WTC11 (cell line): ENCODE measurements at regions not wholly inside any gene's neighbourhood (a gene's known extent, or its start where the extent isn't known, plus 50 kb on each side); places are given as distances from the start of the nearest gene placed in this dataset.

Experiments used
- CREB1 ChIP-seq: sonication (generic); formaldehyde crosslinking; IDR thresholded peaks from 2 replicates; pipeline ENCODE4 v1.8.0; 2023; ENCODE audit warnings: mild to moderate bottlenecking, missing genetic modification reagents
- CTCF ChIP-seq: fragments of 200-600 bp; IDR thresholded peaks from 2 replicates; pipeline ENCODE4 v1.8.0; 2022; ENCODE audit warnings: antibody characterized with exemption
- GABPB1 ChIP-seq: sonication (generic); formaldehyde crosslinking; IDR thresholded peaks from 2 replicates; pipeline ENCODE4 v1.8.1; 2023; ENCODE audit warnings: mild to moderate bottlenecking, missing genetic modification reagents
- HMGA2 ChIP-seq: fragments of 250-450 bp; sonication (Bioruptor Pico); IDR thresholded peaks from 2 replicates; pipeline ENCODE4 v1.4.0; 2021; ENCODE audit warnings: mild to moderate bottlenecking, moderate library complexity
- HMGXB4 ChIP-seq: sonication (generic); formaldehyde crosslinking; IDR thresholded peaks from 2 replicates; pipeline ENCODE4 v1.8.1; 2023; ENCODE audit warnings: mild to moderate bottlenecking, moderate library complexity, missing genetic modification reagents
- MAX ChIP-seq: sonication (generic); formaldehyde crosslinking; IDR thresholded peaks from 2 replicates; pipeline ENCODE4 v1.8.0; 2022; ENCODE audit warnings: mild to moderate bottlenecking, missing genetic modification reagents
- NR2C2 ChIP-seq: sonication (generic); formaldehyde crosslinking; IDR thresholded peaks from 2 replicates; pipeline ENCODE4 v1.8.0; 2022; ENCODE audit warnings: mild to moderate bottlenecking, missing genetic modification reagents
- SOX15 ChIP-seq: fragments of 250-450 bp; sonication (Bioruptor Pico); IDR thresholded peaks from 2 replicates; pipeline ENCODE4 v1.9.0; 2021; ENCODE audit warnings: mild to moderate bottlenecking
- STAT6 ChIP-seq: sonication (generic); formaldehyde crosslinking; conservative IDR thresholded peaks from 2 replicates; pipeline ENCODE4 v1.8.1; 2023; ENCODE audit warnings: mild to moderate bottlenecking, low read depth, missing genetic modification reagents, moderate library complexity
- ZNF671 ChIP-seq: fragments of 250-450 bp; sonication (Bioruptor Pico); IDR thresholded peaks from 2 replicates; pipeline ENCODE4 v1.8.0; 2021; ENCODE audit warnings: mild to moderate bottlenecking
- TF ChIP-seq, protein P1 (sequence below): fragments of 250-450 bp; sonication (Bioruptor Pico); IDR thresholded peaks from 2 replicates; pipeline ENCODE4 v1.9.0; 2021; ENCODE audit warnings: mild to moderate bottlenecking, borderline replicate concordance
- TF ChIP-seq, protein P2 (sequence below): sonication (generic); formaldehyde crosslinking; conservative IDR thresholded peaks from 2 replicates; pipeline ENCODE4 v1.8.1; 2022; ENCODE audit warnings: mild to moderate bottlenecking, missing genetic modification reagents
- TF ChIP-seq, protein P3 (sequence below): sonication (generic); formaldehyde crosslinking; IDR thresholded peaks from 2 replicates; pipeline ENCODE4 v1.8.0; 2022; ENCODE audit warnings: mild to moderate bottlenecking, missing genetic modification reagents

- TF ChIP-seq CTCF (no peak), HMGXB4 (no peak), GABPB1 (no peak), STAT6 (CRISPR knock-in tag) (no peak), CREB1 (no peak), HMGA2 (CRISPR knock-in tag) (no peak), NR2C2 (CRISPR knock-in tag) (no peak), MAX (CRISPR knock-in tag) (no peak), ZNF671 (no peak), SOX15 (CRISPR knock-in tag) (no peak)
- TF ChIP-seq, protein P1, sequence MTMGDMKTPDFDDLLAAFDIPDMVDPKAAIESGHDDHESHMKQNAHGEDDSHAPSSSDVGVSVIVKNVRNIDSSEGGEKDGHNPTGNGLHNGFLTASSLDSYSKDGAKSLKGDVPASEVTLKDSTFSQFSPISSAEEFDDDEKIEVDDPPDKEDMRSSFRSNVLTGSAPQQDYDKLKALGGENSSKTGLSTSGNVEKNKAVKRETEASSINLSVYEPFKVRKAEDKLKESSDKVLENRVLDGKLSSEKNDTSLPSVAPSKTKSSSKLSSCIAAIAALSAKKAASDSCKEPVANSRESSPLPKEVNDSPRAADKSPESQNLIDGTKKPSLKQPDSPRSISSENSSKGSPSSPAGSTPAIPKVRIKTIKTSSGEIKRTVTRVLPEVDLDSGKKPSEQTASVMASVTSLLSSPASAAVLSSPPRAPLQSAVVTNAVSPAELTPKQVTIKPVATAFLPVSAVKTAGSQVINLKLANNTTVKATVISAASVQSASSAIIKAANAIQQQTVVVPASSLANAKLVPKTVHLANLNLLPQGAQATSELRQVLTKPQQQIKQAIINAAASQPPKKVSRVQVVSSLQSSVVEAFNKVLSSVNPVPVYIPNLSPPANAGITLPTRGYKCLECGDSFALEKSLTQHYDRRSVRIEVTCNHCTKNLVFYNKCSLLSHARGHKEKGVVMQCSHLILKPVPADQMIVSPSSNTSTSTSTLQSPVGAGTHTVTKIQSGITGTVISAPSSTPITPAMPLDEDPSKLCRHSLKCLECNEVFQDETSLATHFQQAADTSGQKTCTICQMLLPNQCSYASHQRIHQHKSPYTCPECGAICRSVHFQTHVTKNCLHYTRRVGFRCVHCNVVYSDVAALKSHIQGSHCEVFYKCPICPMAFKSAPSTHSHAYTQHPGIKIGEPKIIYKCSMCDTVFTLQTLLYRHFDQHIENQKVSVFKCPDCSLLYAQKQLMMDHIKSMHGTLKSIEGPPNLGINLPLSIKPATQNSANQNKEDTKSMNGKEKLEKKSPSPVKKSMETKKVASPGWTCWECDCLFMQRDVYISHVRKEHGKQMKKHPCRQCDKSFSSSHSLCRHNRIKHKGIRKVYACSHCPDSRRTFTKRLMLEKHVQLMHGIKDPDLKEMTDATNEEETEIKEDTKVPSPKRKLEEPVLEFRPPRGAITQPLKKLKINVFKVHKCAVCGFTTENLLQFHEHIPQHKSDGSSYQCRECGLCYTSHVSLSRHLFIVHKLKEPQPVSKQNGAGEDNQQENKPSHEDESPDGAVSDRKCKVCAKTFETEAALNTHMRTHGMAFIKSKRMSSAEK (CRISPR knock-in tag): no peak
- TF ChIP-seq, protein P2, sequence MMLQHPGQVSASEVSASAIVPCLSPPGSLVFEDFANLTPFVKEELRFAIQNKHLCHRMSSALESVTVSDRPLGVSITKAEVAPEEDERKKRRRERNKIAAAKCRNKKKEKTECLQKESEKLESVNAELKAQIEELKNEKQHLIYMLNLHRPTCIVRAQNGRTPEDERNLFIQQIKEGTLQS (CRISPR knock-in tag): no peak
- TF ChIP-seq, protein P3, sequence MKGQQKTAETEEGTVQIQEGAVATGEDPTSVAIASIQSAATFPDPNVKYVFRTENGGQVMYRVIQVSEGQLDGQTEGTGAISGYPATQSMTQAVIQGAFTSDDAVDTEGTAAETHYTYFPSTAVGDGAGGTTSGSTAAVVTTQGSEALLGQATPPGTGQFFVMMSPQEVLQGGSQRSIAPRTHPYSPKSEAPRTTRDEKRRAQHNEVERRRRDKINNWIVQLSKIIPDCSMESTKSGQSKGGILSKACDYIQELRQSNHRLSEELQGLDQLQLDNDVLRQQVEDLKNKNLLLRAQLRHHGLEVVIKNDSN (CRISPR knock-in tag): no peak
Observed at GRCh38 chr1:73537400-73537799, 660.6 kb downstream of the LRRIQ3 start.
